HepG2 (cell line): ENCODE measurements at regions not wholly inside any gene's neighbourhood (a gene's known extent, or its start where the extent isn't known, plus 50 kb on each side); places are given as distances from the start of the nearest gene placed in this dataset.
"Not testable (repeated sequence)": the region's sequence is repeated elsewhere in the genome, so short reads cannot be mapped to it uniquely, and the experiment has no call there.

Experiments used
- ATAC-seq: fragments of 200-7000 bp; cut with Tn5 transposase; 3 replicates; pipeline ENCODE4 v1.9.1; 2020; ENCODE audit warnings: mild to moderate bottlenecking, moderate library complexity
- BruUV-seq: library from RNA; stranded (reverse); fragments of 400-500 nt; replicated peaks from 2 replicates; lab custom pipeline; 2021; lab: Mats Ljungman, UMichigan
- CTCF ChIA-PET: fragments of 300-600 bp; formaldehyde crosslinking; extraction: SDS; loops from one replicate; lab custom pipeline; 2021; ENCODE audit warnings: low total read pairs, inconsistent platforms, low intra/inter-chr PET ratio; lab: Yijun Ruan, JAX
- POLR2A ChIA-PET: fragments of 350-600 bp; sonication (Branson Sonifier 250); formaldehyde crosslinking; loops from one replicate; lab custom pipeline; 2020; ENCODE audit warnings: antibody characterized with exemption, inconsistent platforms; lab: Yijun Ruan, JAX
- DNase-seq: peaks from one replicate; pipeline ENCODE4 v3.0.0-alpha.2; 2015; ENCODE audit warnings: low spot score
- FAIRE-seq: peaks from 3 replicates; lab custom pipeline; 2011; peaks lifted over from hg19 to GRCh38; lab: Jason Lieb, UNC
- H2AFZ ChIP-seq: one replicate; pipeline ENCODE4 v1.6.1; 2011; ENCODE audit warnings: low read length, inconsistent platforms
- H3K27ac ChIP-seq: fragments of 300-600 bp; 3 replicates; pipeline ENCODE4 v1.8.0; 2011; ENCODE audit warnings: mixed run types, mild to moderate bottlenecking, mixed read lengths, low read length, inconsistent platforms; ENCODE audit not compliant: insufficient read depth; ENCODE audit errors: extremely low read length
- H3K27me3 ChIP-seq, 2 experiments: fragments of 200-600 bp in 1 of 2; 2 replicates in 1 of 2; 3 replicates in 1 of 2; pipeline versions ENCODE4 v1.6.0 to v1.8.0; 2011; ENCODE audit warnings: low read length in 2 of 2, mild to moderate bottlenecking in 2 of 2, moderate library complexity in 2 of 2, inconsistent platforms in 1 of 2; ENCODE audit not compliant: insufficient read depth in 2 of 2, control insufficient read depth in 1 of 2
- H3K36me3 ChIP-seq, 2 experiments: fragments of 200-600 bp in 1 of 2; replicated peaks in 1 of 2; 2 replicates in 1 of 2; 3 replicates in 1 of 2; pipeline versions ENCODE4 v1.5.1 to v1.8.0; 2011; ENCODE audit warnings: low read length in 2 of 2, inconsistent platforms in 1 of 2; ENCODE audit not compliant: insufficient read depth in 2 of 2, control insufficient read depth in 1 of 2
- H3K4me1 ChIP-seq: 2 replicates; pipeline ENCODE4 v1.5.1; 2012; ENCODE audit warnings: low read length, inconsistent platforms; ENCODE audit not compliant: insufficient read depth
- H3K4me2 ChIP-seq: 2 replicates; pipeline ENCODE4 v1.6.0; 2011; ENCODE audit warnings: low read depth, low read length, inconsistent platforms
- H3K4me3 ChIP-seq, 3 experiments: fragments of 200-600 bp in 1 of 3; sonication (generic), shearing (Covaris generic) in 1 of 3; replicated peaks in 1 of 3; 2 replicates each; pipeline ENCODE4 v1.5.1; 2011 to 2016; ENCODE audit warnings: low read length in 3 of 3, inconsistent platforms in 2 of 3, low read depth in 2 of 3, mild to moderate bottlenecking in 2 of 3, control low read depth in 1 of 3, mixed read lengths in 1 of 3; ENCODE audit not compliant: insufficient read depth in 1 of 3
- H3K79me2 ChIP-seq: one replicate; pipeline ENCODE4 v1.6.1; 2011; ENCODE audit warnings: low read length, inconsistent platforms; ENCODE audit not compliant: insufficient read depth
- H3K9ac ChIP-seq: 2 replicates; pipeline ENCODE4 v1.6.0; 2011; ENCODE audit warnings: mild to moderate bottlenecking, low read depth, low read length, inconsistent platforms; ENCODE audit not compliant: insufficient read depth
- H3K9me3 ChIP-seq: 2 replicates; pipeline ENCODE4 v1.5.1; 2012; ENCODE audit warnings: mild to moderate bottlenecking, low read length
- H4K20me1 ChIP-seq: 2 replicates; pipeline ENCODE4 v1.6.0; 2011; ENCODE audit warnings: inconsistent platforms, mild to moderate bottlenecking, low read length, moderate library complexity; ENCODE audit not compliant: insufficient read depth
- SRSF9 ChIP-seq: fragments of 200-400 bp; formaldehyde crosslinking; IDR thresholded peaks from 2 replicates; pipeline ENCODE4 v1.6.1; 2018; ENCODE audit warnings: borderline replicate concordance, mild to moderate bottlenecking, low read depth, low read length; ENCODE audit not compliant: insufficient read depth, poor library complexity, severe bottlenecking
- THRA ChIP-seq: sonication (generic); formaldehyde crosslinking; IDR thresholded peaks from 2 replicates; pipeline ENCODE4 v1.4.0; 2020; ENCODE audit warnings: missing genetic modification reagents, borderline replicate concordance
- WGBS: methylation state at CpG from one replicate; pipeline ENCODE4 v1.1.6; 2017; ENCODE audit warnings: low lambda C conversion rate; 5-methylcytosine and 5-hydroxymethylcytosine counted together
- in situ Hi-C: cut with HindIII; loops from 2 replicates; pipeline ENCODE4 v1.10.0; 2017; ENCODE audit warnings: low pct_unique_long_range_greater_than_20kb; ENCODE audit not compliant: extremely low pct_ligation_motif_present
- intact Hi-C: fragments of 100-400 bp; cut with micrococcal nuclease; formaldehyde crosslinking; loops from one replicate; pipeline ENCODE4 v1.10.0; 2022; ENCODE audit not compliant: unreplicated experiment

- no peak overlapping the region for H3K9ac ChIP-seq
- H4K20me1 ChIP-seq: no peaks in the 10 kb centered on the region
- H3K4me2 ChIP-seq: no peak overlapping the region
- no peaks in the 10 kb centered on the region for H3K79me2 ChIP-seq
- in situ Hi-C loops: no loop called here
- FAIRE-seq: no peak
- no peaks in the 10 kb centered on the region for H3K4me1 ChIP-seq
- H3K27ac ChIP-seq: no peak overlapping the region
- BruUV-seq: no TSS peak
- no peaks in the 10 kb centered on the region for H3K36me3 ChIP-seq
- H3K4me3 ChIP-seq: no peak overlapping the region
- no peak overlapping the region for H2AFZ ChIP-seq
- H3K9me3 ChIP-seq: no peaks in the 10 kb centered on the region
- no peak for ATAC-seq
- POLR2A ChIA-PET: no interaction called here
- CTCF ChIA-PET: no interaction called here
- intact Hi-C loops: no loop called here
- TF ChIP-seq THRA (CRISPR knock-in tag): no peak
- TF ChIP-seq SRSF9: peak; percentile 55
- DNase-seq: no peak
- H3K27me3 ChIP-seq: peaks cover 0 to 4% of the 10 kb centered on the region in 2 experiments; a peak in 1 of 5 replicates
Observed at GRCh38 chr9:90526386-90526785, 116.2 kb downstream of the DIRAS2 start.

- DNase-seq, H3K79me2 ChIP-seq, H3K27ac ChIP-seq, in situ Hi-C loops, H3K4me3 ChIP-seq, H3K9ac ChIP-seq, H3K4me1 ChIP-seq, H3K27me3 ChIP-seq, CTCF ChIA-PET, H2AFZ ChIP-seq, BruUV-seq, H3K9me3 ChIP-seq, POLR2A ChIA-PET, FAIRE-seq, H3K36me3 ChIP-seq, ATAC-seq, intact Hi-C loops, H3K4me2 ChIP-seq, H4K20me1 ChIP-seq: not testable (repeated sequence)
- WGBS: 48% methylated on average over 4 of the region's 4 CpGs
Observed at GRCh38 chr9:90536094-90536493, 106.5 kb downstream of the DIRAS2 start.
